HG02852 (cell line): ENCODE measurements at regions not wholly inside any gene's neighbourhood (a gene's known extent, or its start where the extent isn't known, plus 50 kb on each side); places are given as distances from the start of the nearest gene placed in this dataset.

Experiments
- ATAC-seq: cut with Tn5 transposase; IDR thresholded peaks from one replicate; pipeline ENCODE4 v1.9.1; 2021; ENCODE audit warnings: mild to moderate bottlenecking, moderate library complexity; ENCODE audit not compliant: unreplicated experiment

GRCh38 chr1:93815366-93816110 is 63.5 kb downstream of the DNTTIP2 start:
- no peak for ATAC-seq

- no peak for ATAC-seq
Observed at GRCh38 chr1:93814795-93815340, 64.1 kb downstream of the DNTTIP2 start.

- peak; percentile 70 for ATAC-seq
Observed at GRCh38 chr1:93814059-93814794, 64.8 kb downstream of the DNTTIP2 start.

- ATAC-seq = no peak
Observed at GRCh38 chr1:93813076-93813475, 65.9 kb downstream of the DNTTIP2 start.

GRCh38 chr1:93811326-93812065 is 67.5 kb downstream of the DNTTIP2 start:
- ATAC-seq = no peak

- ATAC-seq = no peak
Observed at GRCh38 chr1:93810316-93810715, 68.7 kb downstream of the DNTTIP2 start.

- ATAC-seq = no peak
Observed at GRCh38 chr1:93808871-93809270, 70.1 kb downstream of the DNTTIP2 start.

GRCh38 chr1:93807311-93807930 is 71.6 kb downstream of the DNTTIP2 start:
- no peak for ATAC-seq

- no peak for ATAC-seq
Observed at GRCh38 chr1:93805027-93805610, 73.9 kb downstream of the DNTTIP2 start.

- no peak for ATAC-seq
Observed at GRCh38 chr1:93804412-93804811, 74.6 kb downstream of the DNTTIP2 start.

GRCh38 chr1:93801471-93801870 is 77.5 kb downstream of the DNTTIP2 start:
- no peak for ATAC-seq

GRCh38 chr1:93800856-93801255 is 78.2 kb downstream of the DNTTIP2 start:
- no peak for ATAC-seq

- no peak for ATAC-seq
Observed at GRCh38 chr1:93798291-93798690, 80.7 kb downstream of the DNTTIP2 start.

- no peak for ATAC-seq
Observed at GRCh38 chr1:93784538-93784937, 94.5 kb downstream of the DNTTIP2 start.

- no peak for ATAC-seq
Observed at GRCh38 chr1:93783876-93784275, 95.1 kb downstream of the DNTTIP2 start.

GRCh38 chr1:93779540-93780165 is 98.0 kb upstream of the BCAR3 start:
- ATAC-seq = no peak

- ATAC-seq = no peak
Observed at GRCh38 chr1:93778457-93778856, 96.8 kb upstream of the BCAR3 start.

- ATAC-seq = no peak
Observed at GRCh38 chr1:93777255-93777654, 95.6 kb upstream of the BCAR3 start.

GRCh38 chr1:93776728-93777127 is 95.1 kb upstream of the BCAR3 start:
- ATAC-seq = no peak

GRCh38 chr1:93775224-93775623 is 93.6 kb upstream of the BCAR3 start:
- no peak for ATAC-seq
